ENCODE measurements at regions not wholly inside any gene's neighbourhood (a gene's known extent, or its start where the extent isn't known, plus 50 kb on each side); places are given as distances from the start of the nearest gene placed in this dataset.

DNA sequence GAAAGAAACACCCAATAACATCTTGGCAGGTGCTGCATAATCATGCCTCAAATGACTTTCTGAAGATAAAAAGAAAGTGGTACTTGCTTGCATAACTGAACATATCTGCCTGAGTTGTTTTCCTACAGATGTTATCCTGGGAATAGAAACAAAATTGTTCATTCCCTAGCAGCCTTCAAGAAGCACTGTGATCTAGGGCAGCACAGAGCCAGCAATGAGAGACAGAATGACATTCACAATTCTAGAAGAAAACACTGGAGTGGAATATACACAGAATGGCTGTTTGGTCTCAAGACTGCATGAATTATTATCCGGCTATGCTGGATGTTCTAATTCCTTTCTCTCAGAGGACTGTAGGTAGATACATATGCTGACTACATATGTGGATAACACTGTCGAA lies 790.9 kb downstream of the PDHA2 start:
- TF ChIP-seq, protein P1, sequence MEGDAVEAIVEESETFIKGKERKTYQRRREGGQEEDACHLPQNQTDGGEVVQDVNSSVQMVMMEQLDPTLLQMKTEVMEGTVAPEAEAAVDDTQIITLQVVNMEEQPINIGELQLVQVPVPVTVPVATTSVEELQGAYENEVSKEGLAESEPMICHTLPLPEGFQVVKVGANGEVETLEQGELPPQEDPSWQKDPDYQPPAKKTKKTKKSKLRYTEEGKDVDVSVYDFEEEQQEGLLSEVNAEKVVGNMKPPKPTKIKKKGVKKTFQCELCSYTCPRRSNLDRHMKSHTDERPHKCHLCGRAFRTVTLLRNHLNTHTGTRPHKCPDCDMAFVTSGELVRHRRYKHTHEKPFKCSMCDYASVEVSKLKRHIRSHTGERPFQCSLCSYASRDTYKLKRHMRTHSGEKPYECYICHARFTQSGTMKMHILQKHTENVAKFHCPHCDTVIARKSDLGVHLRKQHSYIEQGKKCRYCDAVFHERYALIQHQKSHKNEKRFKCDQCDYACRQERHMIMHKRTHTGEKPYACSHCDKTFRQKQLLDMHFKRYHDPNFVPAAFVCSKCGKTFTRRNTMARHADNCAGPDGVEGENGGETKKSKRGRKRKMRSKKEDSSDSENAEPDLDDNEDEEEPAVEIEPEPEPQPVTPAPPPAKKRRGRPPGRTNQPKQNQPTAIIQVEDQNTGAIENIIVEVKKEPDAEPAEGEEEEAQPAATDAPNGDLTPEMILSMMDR (IDR thresholded peaks at IDR 0.05; ENCODE audit: extremely low read depth in 1 of 2, insufficient read depth in 1 of 2, low read depth in 1 of 2, low read length in 2 of 2): no peak
- TF ChIP-seq POLR2A (IDR thresholded peaks at IDR 0.05; ENCODE audit: low read depth, low read length) (no peak), MYC (IDR thresholded peaks at IDR 0.05; ENCODE audit: low read depth, low read length) (no peak), EZH2 (IDR thresholded peaks at IDR 0.05; ENCODE audit: borderline replicate concordance, low read depth, low read length, severe bottlenecking) (no peak), POLR2AphosphoS5 (IDR thresholded peaks at IDR 0.05; ENCODE audit: insufficient read depth, low read depth, low read length) (no peak), JUN (IDR thresholded peaks at IDR 0.05; ENCODE audit: borderline replicate concordance, insufficient read depth, insufficient read length, low read depth) (no peak)
- TF ChIP-seq, protein P2, sequence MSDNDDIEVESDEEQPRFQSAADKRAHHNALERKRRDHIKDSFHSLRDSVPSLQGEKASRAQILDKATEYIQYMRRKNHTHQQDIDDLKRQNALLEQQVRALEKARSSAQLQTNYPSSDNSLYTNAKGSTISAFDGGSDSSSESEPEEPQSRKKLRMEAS (IDR thresholded peaks at IDR 0.05; ENCODE audit: insufficient read depth, insufficient read length): no peak
